ENCODE measurements at regions not wholly inside any gene's neighbourhood (a gene's known extent, or its start where the extent isn't known, plus 50 kb on each side); places are given as distances from the start of the nearest gene placed in this dataset.

DNA sequence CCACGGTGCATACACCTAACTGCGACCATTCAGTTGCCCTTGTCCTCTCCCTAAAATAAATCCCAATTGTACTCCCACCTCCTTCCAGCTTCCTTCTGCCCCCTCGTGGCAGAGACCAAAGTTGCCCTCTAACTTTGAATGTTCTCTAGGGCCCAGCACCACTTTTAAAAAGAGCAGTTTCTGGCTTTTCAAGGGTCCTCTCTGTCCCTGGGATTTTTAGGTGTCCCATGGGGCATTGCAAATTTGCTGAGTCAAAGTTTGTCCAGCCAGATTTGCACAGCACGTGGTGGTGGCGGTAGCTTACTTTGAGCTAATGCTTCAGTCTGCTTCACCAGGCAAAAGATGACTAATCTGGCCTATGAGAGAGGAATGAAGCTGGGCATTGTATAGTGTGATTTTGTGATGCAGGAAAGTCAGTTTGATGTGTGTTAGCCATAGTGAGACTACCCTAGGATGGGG is 100.2 kb downstream of the PERP start:
- H3K4me1 ChIP-seq (ENCODE audit: insufficient read depth, low read length), result no peaks in the 10 kb centered on the region
- peaks cover 0 to 2% of the 10 kb centered on the region in 2 donors for H3K27me3 Mint-ChIP-seq
- no peaks in the 10 kb centered on the region for H3K36me3 Mint-ChIP-seq
- no peaks in the 10 kb centered on the region for H3K36me3 ChIP-seq (ENCODE audit: insufficient read depth, low read length)
- peak overlapping the region in 1 of 8 donors; percentile 8 for H3K27ac Mint-ChIP-seq
- no peaks in the 10 kb centered on the region for H3K9me3 Mint-ChIP-seq
- H3K4me1 Mint-ChIP-seq, result peaks cover under 1% of the 10 kb centered on the region in 3 donors
- ChIA-PET POLR2A (no interaction called here), CTCF (interaction anchor here (1.0 to 5.1 kb wide), 10 partner anchors 11 to 346 kb away, joined by 3 to 25 read pairs (median 4); no protein-coding TSS in a partner anchor)
- no peak for DNase-seq
- no peaks in the 10 kb centered on the region for H3K9me3 ChIP-seq (ENCODE audit: low read length)
- H3K4me3 ChIP-seq (ENCODE audit: low read length), result no peak overlapping the region
- no peak overlapping the region for H3K4me3 Mint-ChIP-seq
- H3K27ac ChIP-seq (ENCODE audit: low read depth, low read length), result no peak overlapping the region
- no peaks in the 10 kb centered on the region for H3K27me3 ChIP-seq (ENCODE audit: insufficient read depth, low read length, poor library complexity, severe bottlenecking)

DNA sequence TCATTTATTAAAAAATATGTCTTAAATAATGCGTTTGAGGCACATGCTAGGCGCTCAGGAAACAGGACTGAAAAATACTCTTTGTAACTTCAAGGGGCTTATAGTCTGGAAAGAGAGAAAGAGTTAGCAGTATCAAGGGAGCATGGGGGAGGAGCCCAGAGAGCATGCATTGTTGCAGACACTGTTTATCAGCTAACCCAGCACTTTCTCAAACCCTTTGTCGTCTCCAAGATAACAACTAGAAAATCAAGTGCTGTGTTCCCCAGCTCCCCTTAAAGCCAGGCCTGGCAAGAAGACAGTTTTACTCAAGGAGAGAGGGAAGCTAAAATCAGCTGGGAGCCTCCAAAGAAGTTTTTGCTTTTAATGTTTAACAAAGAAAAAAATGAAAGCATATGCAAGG is 98.4 kb downstream of the PERP start:
- no peak overlapping the region for H3K4me3 ChIP-seq (ENCODE audit: low read length)
- Mint-ChIP-seq H3K4me1 (no peaks in the 10 kb centered on the region), H3K27me3 (peaks cover 0 to 2% of the 10 kb centered on the region in 2 donors), H3K27ac (no peak overlapping the region), H3K36me3 (no peaks in the 10 kb centered on the region), H3K4me3 (no peak overlapping the region), H3K9me3 (no peaks in the 10 kb centered on the region)
- no peaks in the 10 kb centered on the region for H3K9me3 ChIP-seq (ENCODE audit: low read length)
- DNase-seq, result no peak
- no peaks in the 10 kb centered on the region for H3K36me3 ChIP-seq (ENCODE audit: insufficient read depth, low read length)
- no peaks in the 10 kb centered on the region for H3K27me3 ChIP-seq (ENCODE audit: insufficient read depth, low read length, poor library complexity, severe bottlenecking)
- H3K27ac ChIP-seq (ENCODE audit: low read depth, low read length), result no peak overlapping the region
- ChIA-PET POLR2A (no interaction called here), CTCF (interaction anchor here (0.9 to 3.7 kb wide), 2 partner anchors 17 to 97 kb away, joined by 3 to 17 read pairs; no protein-coding TSS in a partner anchor)
- no peaks in the 10 kb centered on the region for H3K4me1 ChIP-seq (ENCODE audit: insufficient read depth, low read length)

DNA sequence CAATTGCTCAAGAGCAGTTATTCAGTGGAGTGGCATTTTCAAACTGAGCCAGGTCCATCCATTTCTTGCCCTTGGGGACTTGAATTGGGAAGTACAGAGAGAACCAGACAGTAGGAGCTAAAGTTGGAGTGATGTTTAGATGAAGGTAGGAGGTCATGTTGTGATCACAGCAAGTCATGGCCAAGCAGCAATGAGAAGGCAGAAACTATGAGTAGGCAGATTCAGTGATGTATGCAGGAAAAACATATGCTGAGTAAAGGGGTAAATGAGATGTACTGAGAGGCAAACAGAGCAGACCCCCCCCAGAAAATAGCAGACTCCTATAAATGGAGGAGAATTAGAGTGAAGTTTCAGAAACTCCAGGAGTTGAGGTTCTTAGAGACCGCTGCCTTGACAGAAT is 95.8 kb downstream of the PERP start:
- H3K4me3 ChIP-seq (ENCODE audit: low read length), result no peak overlapping the region
- H3K27me3 Mint-ChIP-seq, result peaks cover 0 to 2% of the 10 kb centered on the region in 2 donors
- no peaks in the 10 kb centered on the region for H3K27me3 ChIP-seq (ENCODE audit: insufficient read depth, low read length, poor library complexity, severe bottlenecking)
- H3K27ac ChIP-seq (ENCODE audit: low read depth, low read length), result no peak overlapping the region
- no peaks in the 10 kb centered on the region for H3K9me3 Mint-ChIP-seq
- no peaks in the 10 kb centered on the region for H3K4me1 ChIP-seq (ENCODE audit: insufficient read depth, low read length)
- no peak for DNase-seq
- H3K36me3 ChIP-seq (ENCODE audit: insufficient read depth, low read length), result no peaks in the 10 kb centered on the region
- ChIA-PET CTCF (no interaction called here), POLR2A (no interaction called here)
- H3K4me3 Mint-ChIP-seq, result no peak overlapping the region
- H3K9me3 ChIP-seq (ENCODE audit: low read length), result no peaks in the 10 kb centered on the region
- H3K27ac Mint-ChIP-seq, result no peak overlapping the region
- H3K36me3 Mint-ChIP-seq, result no peaks in the 10 kb centered on the region
- no peaks in the 10 kb centered on the region for H3K4me1 Mint-ChIP-seq

DNA sequence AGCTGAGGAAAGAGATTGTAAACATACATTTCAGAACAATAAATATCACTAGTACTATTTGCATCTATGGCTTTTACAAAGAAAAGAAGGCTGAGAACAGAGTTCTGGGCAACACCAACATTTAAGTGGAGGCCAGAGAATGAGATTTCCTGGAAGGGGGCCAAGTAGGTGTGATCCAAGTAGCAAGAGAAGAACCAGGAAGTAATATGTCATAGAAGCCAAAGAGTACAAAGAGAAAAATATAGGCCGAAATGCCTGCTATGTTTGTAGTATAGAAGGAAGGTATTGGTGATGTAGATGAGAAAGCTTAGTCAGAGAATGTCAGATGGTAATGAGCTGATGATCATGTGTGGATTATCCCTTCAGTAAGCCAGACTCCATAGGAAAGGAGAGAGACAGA is 94.5 kb downstream of the PERP start:
- DNase-seq, result no peak
- CTCF ChIA-PET, result interaction anchor here (1.3 kb wide), 1 partner anchor 96 kb away, joined by 3 read pairs; no protein-coding TSS in a partner anchor

DNA sequence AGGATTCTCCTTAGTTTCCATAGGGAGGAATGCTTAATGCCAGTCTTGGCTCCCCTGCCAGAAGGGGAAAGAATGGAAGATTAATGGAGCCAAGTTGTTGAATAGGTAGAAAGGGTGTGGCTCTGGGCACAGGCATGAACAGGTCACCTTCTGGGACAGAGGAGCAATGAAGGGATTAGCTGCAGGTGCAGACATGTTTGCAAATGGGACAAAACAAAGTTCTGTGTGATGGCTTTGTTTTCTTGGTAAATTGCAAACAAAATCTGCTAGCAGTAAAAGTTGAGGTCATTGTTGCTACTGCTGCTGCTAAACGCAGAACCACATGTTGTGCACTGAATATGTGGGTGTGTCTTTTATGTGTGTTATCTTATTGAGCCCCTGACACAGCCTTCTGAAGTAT is 93.3 kb downstream of the PERP start:
- H3K4me3 ChIP-seq (ENCODE audit: low read length), result no peak overlapping the region
- no peaks in the 10 kb centered on the region for H3K36me3 Mint-ChIP-seq
- CTCF ChIA-PET, result interaction anchor here (1.3 kb wide), 1 partner anchor 95 kb away, joined by 3 read pairs; no protein-coding TSS in a partner anchor

More for the DNA sequence above, 94.5 kb downstream of the PERP start:
- Mint-ChIP-seq H3K4me3 (no peak overlapping the region), H3K9me3 (no peaks in the 10 kb centered on the region), H3K36me3 (no peaks in the 10 kb centered on the region), H3K27ac (no peak overlapping the region), H3K4me1 (no peaks in the 10 kb centered on the region), H3K27me3 (peaks cover 0 to 5% of the 10 kb centered on the region in 2 donors)
- no peaks in the 10 kb centered on the region for H3K4me1 ChIP-seq (ENCODE audit: insufficient read depth, low read length)
- POLR2A ChIA-PET, result no interaction called here
- no peaks in the 10 kb centered on the region for H3K27me3 ChIP-seq (ENCODE audit: insufficient read depth, low read length, poor library complexity, severe bottlenecking)
- no peak overlapping the region for H3K27ac ChIP-seq (ENCODE audit: low read depth, low read length)
- H3K36me3 ChIP-seq (ENCODE audit: insufficient read depth, low read length), result no peaks in the 10 kb centered on the region
- H3K9me3 ChIP-seq (ENCODE audit: low read length), result no peaks in the 10 kb centered on the region
- no peak overlapping the region for H3K4me3 ChIP-seq (ENCODE audit: low read length)

DNA sequence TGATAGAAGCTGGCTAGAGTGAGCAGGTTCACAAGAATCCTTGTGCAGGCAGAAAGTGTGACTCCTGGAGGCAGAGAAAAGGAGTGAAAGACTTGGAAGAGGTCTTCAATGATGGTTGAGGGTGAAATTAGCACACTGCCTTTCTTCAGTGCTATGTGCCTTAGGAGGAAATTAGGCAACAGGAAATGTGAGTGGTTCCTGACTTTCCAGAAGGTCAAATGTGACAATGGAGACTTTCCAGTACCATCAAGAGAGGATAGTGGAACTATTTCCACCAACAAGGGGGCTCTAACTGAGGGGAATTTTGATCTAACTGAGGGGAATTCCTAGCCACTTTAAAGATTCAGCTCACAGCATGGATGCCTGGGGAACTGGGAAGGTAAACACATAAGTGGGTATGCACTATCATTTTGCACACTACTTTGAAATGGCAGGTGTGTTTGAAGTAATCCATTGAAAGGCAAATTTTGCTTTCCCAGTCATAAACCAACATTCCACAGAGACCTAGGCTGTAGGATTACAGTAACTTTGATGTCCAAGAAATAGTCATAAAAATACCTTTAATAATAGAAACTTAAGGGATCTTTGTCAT is 90.0 kb downstream of the PERP start:
- no peaks in the 10 kb centered on the region for H3K36me3 Mint-ChIP-seq
- ChIA-PET CTCF (interaction anchor here (1.0 kb wide), 1 partner anchor 12 kb away, joined by 4 read pairs; no protein-coding TSS in a partner anchor), POLR2A (no interaction called here)
- no peak overlapping the region for H3K27ac Mint-ChIP-seq
- no peak overlapping the region for H3K4me3 ChIP-seq (ENCODE audit: low read length)
- no peak overlapping the region for H3K4me3 Mint-ChIP-seq
- H3K27me3 Mint-ChIP-seq, result peaks cover 4 to 11% of the 10 kb centered on the region in 2 donors
- no peak for DNase-seq
- H3K9me3 Mint-ChIP-seq, result no peaks in the 10 kb centered on the region
- no peak overlapping the region for H3K27ac ChIP-seq (ENCODE audit: low read depth, low read length)
- H3K9me3 ChIP-seq (ENCODE audit: low read length), result no peaks in the 10 kb centered on the region
- H3K27me3 ChIP-seq (ENCODE audit: insufficient read depth, low read length, poor library complexity, severe bottlenecking), result no peaks in the 10 kb centered on the region
- no peaks in the 10 kb centered on the region for H3K4me1 Mint-ChIP-seq
- H3K4me1 ChIP-seq (ENCODE audit: insufficient read depth, low read length), result no peaks in the 10 kb centered on the region
- no peaks in the 10 kb centered on the region for H3K36me3 ChIP-seq (ENCODE audit: insufficient read depth, low read length)

More for the DNA sequence above, 93.3 kb downstream of the PERP start:
- H3K36me3 ChIP-seq (ENCODE audit: insufficient read depth, low read length), result no peaks in the 10 kb centered on the region
- H3K9me3 Mint-ChIP-seq, result no peaks in the 10 kb centered on the region
- no peak overlapping the region for H3K4me3 Mint-ChIP-seq
- no peak overlapping the region for H3K27ac ChIP-seq (ENCODE audit: low read depth, low read length)
- no peaks in the 10 kb centered on the region for H3K9me3 ChIP-seq (ENCODE audit: low read length)
- H3K4me1 ChIP-seq (ENCODE audit: insufficient read depth, low read length), result no peaks in the 10 kb centered on the region
- H3K27me3 ChIP-seq (ENCODE audit: insufficient read depth, low read length, poor library complexity, severe bottlenecking), result no peaks in the 10 kb centered on the region
- DNase-seq, result no peak
- H3K27ac Mint-ChIP-seq, result no peak overlapping the region
- POLR2A ChIA-PET, result no interaction called here
- no peaks in the 10 kb centered on the region for H3K4me1 Mint-ChIP-seq
- H3K27me3 Mint-ChIP-seq, result peaks cover 6 to 7% of the 10 kb centered on the region in 2 donors

DNA sequence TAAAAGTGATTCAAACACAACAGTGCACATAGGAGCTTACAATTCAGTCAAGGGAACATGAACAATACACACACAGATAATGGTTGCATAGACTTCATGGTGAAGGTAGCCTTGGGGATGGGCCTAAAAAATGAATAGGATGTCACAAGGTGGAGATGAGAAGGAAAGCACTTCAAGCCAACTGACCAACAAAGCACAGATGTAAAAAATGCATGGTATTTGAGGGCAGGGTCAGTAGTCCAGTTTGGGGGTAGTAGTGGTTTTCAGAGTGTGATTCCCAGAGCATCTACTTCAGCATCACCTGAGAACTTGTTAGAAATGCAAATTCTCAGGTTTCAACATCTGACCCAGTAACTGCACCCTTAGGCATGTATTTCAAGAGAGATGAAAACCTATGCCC is 88.9 kb downstream of the PERP start:
- ChIA-PET CTCF (no interaction called here), POLR2A (no interaction called here)
- H3K27ac Mint-ChIP-seq, result no peak overlapping the region
- Histone ChIP-seq H3K4me3 (ENCODE audit: low read length) (no peak overlapping the region), H3K27me3 (ENCODE audit: insufficient read depth, low read length, poor library complexity, severe bottlenecking) (no peaks in the 10 kb centered on the region), H3K36me3 (ENCODE audit: insufficient read depth, low read length) (no peaks in the 10 kb centered on the region), H3K27ac (ENCODE audit: low read depth, low read length) (no peak overlapping the region), H3K9me3 (ENCODE audit: low read length) (no peaks in the 10 kb centered on the region), H3K4me1 (ENCODE audit: insufficient read depth, low read length) (no peaks in the 10 kb centered on the region)
- DNase-seq, result no peak
- H3K4me1 Mint-ChIP-seq, result no peaks in the 10 kb centered on the region
- no peaks in the 10 kb centered on the region for H3K36me3 Mint-ChIP-seq
- H3K27me3 Mint-ChIP-seq, result peaks cover 4 to 11% of the 10 kb centered on the region in 2 donors
- no peaks in the 10 kb centered on the region for H3K9me3 Mint-ChIP-seq
- no peak overlapping the region for H3K4me3 Mint-ChIP-seq

DNA sequence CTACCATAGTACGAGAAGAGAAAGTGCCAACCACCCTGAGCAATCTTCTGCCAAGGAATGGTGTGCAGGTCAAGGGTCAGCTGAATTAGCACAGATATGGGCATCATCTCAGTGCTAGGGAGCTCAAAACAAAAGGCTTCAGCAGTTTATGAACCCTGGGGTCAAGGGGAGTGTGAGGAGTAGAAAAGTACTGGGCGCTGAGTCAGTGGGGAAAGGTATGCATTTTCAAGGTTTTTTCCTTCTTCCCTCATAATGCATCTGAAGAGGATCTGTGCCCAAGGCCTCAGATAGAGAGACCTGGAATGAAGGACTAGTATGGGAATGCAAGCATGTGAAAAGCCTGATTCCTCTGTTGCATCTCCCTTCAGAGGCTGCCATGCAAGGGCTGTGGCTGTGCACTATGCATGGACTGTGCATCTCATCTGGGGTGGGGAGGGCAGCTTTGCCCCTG is 81.7 kb downstream of the PERP start:
- no peaks in the 10 kb centered on the region for H3K36me3 ChIP-seq (ENCODE audit: insufficient read depth, low read length)
- DNase-seq, result no peak
- H3K27ac Mint-ChIP-seq, result no peak overlapping the region
- no peaks in the 10 kb centered on the region for H3K9me3 ChIP-seq (ENCODE audit: low read length)
- no peak overlapping the region for H3K4me3 ChIP-seq (ENCODE audit: low read length)
- POLR2A ChIA-PET, result no interaction called here
- H3K27me3 ChIP-seq (ENCODE audit: insufficient read depth, low read length, poor library complexity, severe bottlenecking), result no peaks in the 10 kb centered on the region
- CTCF ChIA-PET, result interaction anchor here (1.0 kb wide), 1 partner anchor 17 kb away, joined by 3 read pairs; no protein-coding TSS in a partner anchor
- H3K27ac ChIP-seq (ENCODE audit: low read depth, low read length), result no peak overlapping the region
- no peak overlapping the region for H3K4me3 Mint-ChIP-seq
- no peaks in the 10 kb centered on the region for H3K4me1 ChIP-seq (ENCODE audit: insufficient read depth, low read length)
- H3K36me3 Mint-ChIP-seq, result no peaks in the 10 kb centered on the region
- H3K9me3 Mint-ChIP-seq, result no peaks in the 10 kb centered on the region
- H3K4me1 Mint-ChIP-seq, result no peaks in the 10 kb centered on the region
- peaks cover 5 to 17% of the 10 kb centered on the region in 2 donors for H3K27me3 Mint-ChIP-seq
